NCI-H2107 treated with DMSO at 0.1 percent for 48 hours (cell line): ENCODE measurements at regions not wholly inside any gene's neighbourhood (a gene's known extent, or its start where the extent isn't known, plus 50 kb on each side); places are given as distances from the start of the nearest gene placed in this dataset.

Experiments
- DNase-seq: peaks from one replicate; lab custom pipeline; 2025; ENCODE audit not compliant: unreplicated experiment; lab: John Stamatoyannopoulos, UW

- no peak for DNase-seq
These were observed 131.4 kb downstream of the UCHL1 start for GRCh38 chr4:41388080-41388479.

- no peak for DNase-seq
These were observed 132.6 kb downstream of the UCHL1 start for GRCh38 chr4:41389356-41389755.

GRCh38 chr4:41390661-41391060 is 133.9 kb downstream of the UCHL1 start:
- DNase-seq, result no peak

- no peak for DNase-seq
These were observed 134.5 kb downstream of the UCHL1 start for GRCh38 chr4:41391271-41391670.

GRCh38 chr4:41394481-41394894 is 137.8 kb downstream of the UCHL1 start:
- DNase-seq, result no peak

GRCh38 chr4:41396214-41396613 is 139.5 kb downstream of the UCHL1 start:
- no peak for DNase-seq

GRCh38 chr4:41396869-41397268 is 140.1 kb downstream of the UCHL1 start:
- no peak for DNase-seq

GRCh38 chr4:41399231-41399630 is 138.7 kb upstream of the LIMCH1 start:
- DNase-seq, result no peak

GRCh38 chr4:41400296-41400695 is 137.7 kb upstream of the LIMCH1 start:
- DNase-seq, result no peak

- no peak for DNase-seq
These were observed 132.4 kb upstream of the LIMCH1 start for GRCh38 chr4:41405464-41406112.

- DNase-seq, result no peak
These were observed 131.8 kb upstream of the LIMCH1 start for GRCh38 chr4:41406113-41406516.

- DNase-seq, result no peak
These were observed 129.8 kb upstream of the LIMCH1 start for GRCh38 chr4:41408150-41408549.

GRCh38 chr4:41408859-41409593 is 128.9 kb upstream of the LIMCH1 start:
- DNase-seq, result no peak

GRCh38 chr4:41409594-41409895 is 128.4 kb upstream of the LIMCH1 start:
- DNase-seq, result no peak

GRCh38 chr4:41410049-41410448 is 127.9 kb upstream of the LIMCH1 start:
- no peak for DNase-seq

GRCh38 chr4:41413670-41414411 is 124.1 kb upstream of the LIMCH1 start:
- DNase-seq, result no peak

- no peak for DNase-seq
These were observed 123.6 kb upstream of the LIMCH1 start for GRCh38 chr4:41414412-41414779.

GRCh38 chr4:41418444-41418843 is 119.5 kb upstream of the LIMCH1 start:
- no peak for DNase-seq

- no peak for DNase-seq
These were observed 117.4 kb upstream of the LIMCH1 start for GRCh38 chr4:41420541-41420940.

GRCh38 chr4:41423117-41423516 is 114.8 kb upstream of the LIMCH1 start:
- no peak for DNase-seq

- DNase-seq, result no peak
These were observed 113.4 kb upstream of the LIMCH1 start for GRCh38 chr4:41424522-41424921.

- no peak for DNase-seq
These were observed 112.3 kb upstream of the LIMCH1 start for GRCh38 chr4:41425650-41426049.
